Stimulated activated CD4-positive, alpha-beta T cell treated with anti-CD3 and anti-CD28 coated beads, Interleukin-1b, Interleukin-23, amount 100 ng/mL, for 4 hours (primary cell): ENCODE measurements at regions not wholly inside any gene's neighbourhood (a gene's known extent, or its start where the extent isn't known, plus 50 kb on each side); places are given as distances from the start of the nearest gene placed in this dataset.
A peak's percentile ranks its signal among the peaks of the same experiment; 100 is the strongest.

ENCODE experiments used
- DNase-seq, 2 donors: peaks; one replicate each; pipeline ENCODE4 v3.0.0-alpha.2; 2020; ENCODE audit warnings: low read depth in 2 of 2

- peak in 1 of 2 donors; percentile 37 for DNase-seq
Measured at GRCh38 chr7:113710310-113711096, 208.3 kb downstream of the PPP1R3A start.

GRCh38 chr7:113705439-113705838, 213.4 kb downstream of the PPP1R3A start:
- DNase-seq = no peak

- no peak for DNase-seq
Measured at GRCh38 chr7:113698556-113699220, 220.1 kb downstream of the PPP1R3A start.

GRCh38 chr7:113694149-113694548, 224.7 kb downstream of the PPP1R3A start:
- DNase-seq = no peak

GRCh38 chr7:113684165-113684564, 234.6 kb downstream of the PPP1R3A start:
- DNase-seq = no peak

GRCh38 chr7:113677811-113678210, 241.0 kb downstream of the PPP1R3A start:
- DNase-seq = no peak

- DNase-seq = no peak
Measured at GRCh38 chr7:113664867-113665266, 253.9 kb downstream of the PPP1R3A start.

- DNase-seq = no peak
Measured at GRCh38 chr7:113659416-113659815, 259.4 kb downstream of the PPP1R3A start.

- DNase-seq = no peak
Measured at GRCh38 chr7:113657603-113658002, 261.2 kb downstream of the PPP1R3A start.

GRCh38 chr7:113652501-113652900, 266.3 kb downstream of the PPP1R3A start:
- no peak for DNase-seq

- no peak for DNase-seq
Measured at GRCh38 chr7:113649556-113649955, 269.3 kb downstream of the PPP1R3A start.

- DNase-seq = no peak
Measured at GRCh38 chr7:113639221-113639620, 279.6 kb downstream of the PPP1R3A start.

- DNase-seq = no peak
Measured at GRCh38 chr7:113636727-113637421, 281.9 kb downstream of the PPP1R3A start.

GRCh38 chr7:113635492-113635891, 283.3 kb downstream of the PPP1R3A start:
- DNase-seq = no peak

GRCh38 chr7:113633073-113633472, 285.7 kb downstream of the PPP1R3A start:
- DNase-seq = no peak

GRCh38 chr7:113628948-113629847, 289.6 kb downstream of the PPP1R3A start:
- DNase-seq = no peak

- DNase-seq = no peak
Measured at GRCh38 chr7:113625494-113626102, 293.2 kb downstream of the PPP1R3A start.

- DNase-seq = no peak
Measured at GRCh38 chr7:113622796-113623195, 296.0 kb downstream of the PPP1R3A start.

GRCh38 chr7:113610572-113610971, 308.2 kb downstream of the PPP1R3A start:
- no peak for DNase-seq

- no peak for DNase-seq
Measured at GRCh38 chr7:113608782-113609181, 310.0 kb downstream of the PPP1R3A start.

- DNase-seq = no peak
Measured at GRCh38 chr7:113606325-113606724, 312.5 kb downstream of the PPP1R3A start.
